Gastrocnemius medialis (tissue), 4 donors: ENCODE measurements at regions not wholly inside any gene's neighbourhood (a gene's known extent, or its start where the extent isn't known, plus 50 kb on each side); places are given as distances from the start of the nearest gene placed in this dataset.

Source experiments
- ATAC-seq, 2 donors: fragments of 150-250 bp; one replicate each; pipeline ENCODE4 v1.9.1; 2016
- DNase-seq, 2 donors: peaks; one replicate each; pipeline ENCODE4 v3.0.0-alpha.2; 2019
- H3K27ac ChIP-seq, 4 donors: fragments of 200-600 bp; sonication (generic); 1 replicate in 1 of 4; 2 replicates in 3 of 4; pipeline ENCODE4 v1.5.1; 2016 to 2018; ENCODE audit warnings: mild to moderate bottlenecking in 2 of 4, moderate library complexity in 1 of 4
- H3K27me3 ChIP-seq, 3 donors: fragments of 200-600 bp; sonication (generic) in 2 of 3; 1 replicate in 1 of 3; 2 replicates in 2 of 3; pipeline versions ENCODE4 v1.5.1 to v1.6.0; 2016 to 2019; ENCODE audit warnings: mild to moderate bottlenecking in 1 of 3, moderate library complexity in 1 of 3
- H3K36me3 ChIP-seq, 2 donors: fragments of 200-600 bp; sonication (generic) in 1 of 2; one replicate each; pipeline ENCODE4 v1.5.1; 2017 to 2018
- H3K4me1 ChIP-seq, 2 donors: fragments of 200-600 bp; sonication (generic) in 1 of 2; one replicate each; pipeline ENCODE4 v1.5.1; 2016 to 2017; ENCODE audit warnings: mild to moderate bottlenecking in 2 of 2
- H3K4me3 ChIP-seq, 4 donors: fragments of 200-600 bp; sonication (generic) in 3 of 4; 1 replicate in 1 of 4; 2 replicates in 3 of 4; pipeline ENCODE4 v1.5.1; 2016 to 2019; ENCODE audit warnings: mild to moderate bottlenecking in 2 of 4
- H3K9me3 ChIP-seq, 3 donors: fragments of 200-600 bp; sonication (generic) in 2 of 3; 1 replicate in 1 of 3; 2 replicates in 2 of 3; pipeline ENCODE4 v1.5.1; 2016 to 2019
- POLR2A ChIP-seq, 2 donors: fragments of 450-650 bp; IDR thresholded peaks; one replicate each; pipeline ENCODE4 v1.6.1; 2017; ENCODE audit warnings: antibody characterized with exemption in 2 of 2, mild to moderate bottlenecking in 2 of 2, moderate library complexity in 2 of 2
- in situ Hi-C, 4 donors: fragments of 200-750 bp; cut with MboI; loops; one replicate each; pipeline versions ENCODE4 v1.15.0 to v1.8.0; 2017; ENCODE audit warnings: low sequenced_read_pairs in 4 of 4
- intact Hi-C: fragments of 100-400 bp; cut with DNase I; formaldehyde crosslinking; loops from one replicate; pipeline ENCODE4 v1.15.1; 2023; ENCODE audit warnings: low total_unique reads
- TF ChIP-seq, protein P1 (sequence below), 5 experiments: fragments of 450-650 bp in 3 of 5; fragments of 200-600 bp in 2 of 5; sonication (generic) in 2 of 5; IDR thresholded peaks in 4 of 5; conservative IDR thresholded peaks in 1 of 5; 1 replicate in 4 of 5; 2 replicates in 1 of 5; pipeline ENCODE4 v1.5.1; 2016 to 2019; ENCODE audit warnings: antibody characterized with exemption in 5 of 5, mild to moderate bottlenecking in 3 of 5, moderate library complexity in 3 of 5

DNA sequence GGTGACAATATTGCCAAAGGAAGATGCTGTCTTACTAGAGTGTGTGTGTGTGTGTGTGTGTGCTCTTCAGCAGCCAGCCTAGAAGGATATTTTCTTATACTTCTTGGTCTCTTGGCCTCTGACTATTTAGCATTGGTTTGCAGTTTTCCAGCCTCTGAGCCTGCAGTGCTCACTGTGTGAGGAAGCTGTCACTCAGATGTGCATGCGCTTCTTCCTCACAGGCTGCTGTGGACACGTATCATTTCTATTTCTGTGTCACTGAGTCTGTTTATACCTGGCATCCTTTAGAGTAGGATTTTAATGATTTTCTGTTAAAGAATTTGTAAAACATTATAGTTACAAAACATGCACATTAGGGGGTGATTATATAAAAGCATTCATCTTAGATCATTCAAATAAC, 83.3 kb downstream of the ALDH8A1 start:
- in situ Hi-C loops: no loop called here
- no peaks in the 10 kb centered on the region for H3K9me3 ChIP-seq
- TF ChIP-seq POLR2A (IDR thresholded peaks at IDR 0.05): no peak
- TF ChIP-seq, protein P1, sequence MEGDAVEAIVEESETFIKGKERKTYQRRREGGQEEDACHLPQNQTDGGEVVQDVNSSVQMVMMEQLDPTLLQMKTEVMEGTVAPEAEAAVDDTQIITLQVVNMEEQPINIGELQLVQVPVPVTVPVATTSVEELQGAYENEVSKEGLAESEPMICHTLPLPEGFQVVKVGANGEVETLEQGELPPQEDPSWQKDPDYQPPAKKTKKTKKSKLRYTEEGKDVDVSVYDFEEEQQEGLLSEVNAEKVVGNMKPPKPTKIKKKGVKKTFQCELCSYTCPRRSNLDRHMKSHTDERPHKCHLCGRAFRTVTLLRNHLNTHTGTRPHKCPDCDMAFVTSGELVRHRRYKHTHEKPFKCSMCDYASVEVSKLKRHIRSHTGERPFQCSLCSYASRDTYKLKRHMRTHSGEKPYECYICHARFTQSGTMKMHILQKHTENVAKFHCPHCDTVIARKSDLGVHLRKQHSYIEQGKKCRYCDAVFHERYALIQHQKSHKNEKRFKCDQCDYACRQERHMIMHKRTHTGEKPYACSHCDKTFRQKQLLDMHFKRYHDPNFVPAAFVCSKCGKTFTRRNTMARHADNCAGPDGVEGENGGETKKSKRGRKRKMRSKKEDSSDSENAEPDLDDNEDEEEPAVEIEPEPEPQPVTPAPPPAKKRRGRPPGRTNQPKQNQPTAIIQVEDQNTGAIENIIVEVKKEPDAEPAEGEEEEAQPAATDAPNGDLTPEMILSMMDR (IDR thresholded peaks at IDR 0.05 in 4 of 5, conservative IDR thresholded peaks at IDR 0.05 in 1 of 5): no peak

DNA sequence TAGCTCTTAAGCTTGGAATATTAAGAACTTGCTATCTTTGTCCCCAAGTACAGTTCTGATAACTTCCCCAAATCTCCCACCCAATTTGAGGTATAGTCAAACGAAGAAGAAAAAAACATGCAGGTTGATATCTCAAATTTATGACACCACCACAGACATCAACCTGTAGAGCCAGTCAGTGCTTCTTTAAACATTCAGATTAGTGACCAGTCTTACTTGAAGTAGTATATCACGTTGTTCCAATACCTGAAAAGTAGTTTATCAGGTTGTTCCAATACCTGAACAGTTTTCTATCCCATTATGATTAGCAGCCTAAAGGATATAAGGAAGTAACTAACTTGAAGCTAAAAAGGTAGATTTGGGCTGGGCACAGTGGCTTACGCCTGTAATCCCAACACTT, 85.3 kb downstream of the ALDH8A1 start:
- Histone ChIP-seq H3K4me1 (no peaks in the 10 kb centered on the region), H3K9me3 (no peaks in the 10 kb centered on the region), H3K27me3 (no peaks in the 10 kb centered on the region), H3K4me3 (no peak overlapping the region), H3K36me3 (no peaks in the 10 kb centered on the region), H3K27ac (no peak overlapping the region)
- in situ Hi-C loops (no loop called here), intact Hi-C loops (no loop called here)
- no peak for TF ChIP-seq POLR2A (IDR thresholded peaks at IDR 0.05)
- TF ChIP-seq, protein P1 (IDR thresholded peaks at IDR 0.05 in 4 of 5, conservative IDR thresholded peaks at IDR 0.05 in 1 of 5): no peak
- ATAC-seq: no peak
- no peak for DNase-seq

More for the DNA sequence above, 83.3 kb downstream of the ALDH8A1 start:
- H3K27me3 ChIP-seq: no peaks in the 10 kb centered on the region
- no peak overlapping the region for H3K27ac ChIP-seq
- DNase-seq (no peak), ATAC-seq (no peak)
- intact Hi-C loops: no loop called here
- H3K4me3 ChIP-seq: no peak overlapping the region
- peaks cover 0 to 4% of the 10 kb centered on the region in 2 donors for H3K4me1 ChIP-seq
- H3K36me3 ChIP-seq: no peaks in the 10 kb centered on the region

DNA sequence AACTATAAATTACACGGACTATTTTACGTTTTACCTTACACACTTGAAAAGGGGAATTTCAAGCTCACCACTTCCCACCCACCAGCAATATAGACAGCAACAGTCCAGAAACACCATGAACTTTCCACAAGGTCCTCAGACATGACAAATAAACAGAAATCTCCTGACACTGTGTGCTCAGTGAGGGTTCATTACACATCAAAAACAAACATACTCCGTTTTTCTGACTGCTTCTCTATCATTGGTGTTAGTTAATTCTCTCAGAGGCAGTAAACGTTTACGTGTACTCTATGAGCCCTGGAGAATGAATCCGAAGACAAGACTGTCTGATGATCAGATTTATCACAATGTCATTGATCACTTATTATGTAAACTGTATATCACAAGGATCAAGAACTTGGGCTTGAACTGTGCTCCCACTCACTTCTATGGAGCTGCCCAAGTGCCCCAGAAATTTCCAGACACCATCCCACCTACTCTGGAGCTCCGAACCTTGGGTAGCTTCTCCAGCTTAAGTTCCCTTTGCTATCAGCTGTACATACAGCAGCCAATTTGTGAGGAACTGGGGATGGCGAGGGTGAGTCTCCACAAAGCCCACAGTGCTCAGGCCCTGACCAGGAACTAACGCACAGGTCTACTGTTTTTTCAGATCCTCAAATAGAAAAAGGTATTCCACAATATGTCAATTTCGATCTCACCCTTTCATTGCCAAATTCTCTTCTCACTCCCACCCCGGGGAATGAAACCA, 86.0 kb downstream of the ALDH8A1 start:
- in situ Hi-C loops (no loop called here), intact Hi-C loops (no loop called here)
- H3K4me3 ChIP-seq: no peak overlapping the region
- no peaks in the 10 kb centered on the region for H3K27me3 ChIP-seq
- TF ChIP-seq POLR2A (IDR thresholded peaks at IDR 0.05): no peak
- TF ChIP-seq, protein P1 (IDR thresholded peaks at IDR 0.05 in 4 of 5, conservative IDR thresholded peaks at IDR 0.05 in 1 of 5): no peak
- ATAC-seq (no peak), DNase-seq (no peak)
- H3K4me1 ChIP-seq: no peaks in the 10 kb centered on the region
- H3K27ac ChIP-seq: no peak overlapping the region
- no peaks in the 10 kb centered on the region for H3K36me3 ChIP-seq
- H3K9me3 ChIP-seq: no peaks in the 10 kb centered on the region

DNA sequence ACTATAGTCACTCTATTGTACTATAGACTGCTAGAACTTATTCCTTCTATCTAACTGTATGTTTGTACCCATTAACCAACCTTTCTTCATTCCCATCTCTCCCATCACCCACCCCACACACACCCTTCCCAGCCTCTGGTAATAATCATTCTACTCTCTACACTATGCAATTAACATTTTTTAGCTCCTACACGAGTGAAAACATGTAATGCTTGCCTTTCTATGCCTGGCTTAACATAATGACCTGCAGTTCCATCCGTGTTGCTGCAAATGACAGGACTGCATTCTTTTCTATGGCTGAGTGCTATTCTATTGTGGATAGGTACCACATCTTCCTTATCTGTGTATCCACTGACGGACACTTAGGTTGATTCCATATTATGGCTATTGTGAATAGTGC, 95.5 kb downstream of the ALDH8A1 start:
- intact Hi-C loops: no loop called here
- TF ChIP-seq, protein P1 (IDR thresholded peaks at IDR 0.05 in 4 of 5, conservative IDR thresholded peaks at IDR 0.05 in 1 of 5): no peak
- TF ChIP-seq POLR2A (IDR thresholded peaks at IDR 0.05): no peak
- H3K4me3 ChIP-seq: no peak overlapping the region
- in situ Hi-C loops: no loop called here
- H3K4me1 ChIP-seq: peaks cover 5 to 14% of the 10 kb centered on the region in 2 donors
- ATAC-seq (no peak), DNase-seq (no peak)
- no peaks in the 10 kb centered on the region for H3K27me3 ChIP-seq
- H3K9me3 ChIP-seq: no peaks in the 10 kb centered on the region
- peak overlapping the region in 1 of 4 donors; percentile 67 for H3K27ac ChIP-seq
- no peaks in the 10 kb centered on the region for H3K36me3 ChIP-seq
